ENCODE measurements at regions not wholly inside any gene's neighbourhood (a gene's known extent, or its start where the extent isn't known, plus 50 kb on each side); places are given as distances from the start of the nearest gene placed in this dataset.
"Not testable (repeated sequence)": the region's sequence is repeated elsewhere in the genome, so short reads cannot be mapped to it uniquely, and the experiment has no call there.

GRCh38 chr7:25711940-25712339 is 440.1 kb upstream of the NFE2L3 start:
- DNase-seq (ENCODE audit: low spot score), result no peak

- peak; percentile 21 for DNase-seq (ENCODE audit: low spot score)
Observed at GRCh38 chr7:25712500-25712899, 439.5 kb upstream of the NFE2L3 start.

- DNase-seq (ENCODE audit: low spot score), result no peak
Observed at GRCh38 chr7:25714013-25714412, 438.0 kb upstream of the NFE2L3 start.

- DNase-seq (ENCODE audit: low spot score), result no peak
Observed at GRCh38 chr7:25716421-25716820, 435.6 kb upstream of the NFE2L3 start.

- no peak for DNase-seq (ENCODE audit: low spot score)
Observed at GRCh38 chr7:25718596-25718995, 433.4 kb upstream of the NFE2L3 start.

- no peak for DNase-seq (ENCODE audit: low spot score)
Observed at GRCh38 chr7:25719190-25719896, 432.7 kb upstream of the NFE2L3 start.

GRCh38 chr7:25720427-25720826 is 431.6 kb upstream of the NFE2L3 start:
- peak; percentile 48 for DNase-seq (ENCODE audit: low spot score)

- peak; percentile 76 for DNase-seq (ENCODE audit: low spot score)
Observed at GRCh38 chr7:25722856-25723255, 429.1 kb upstream of the NFE2L3 start.

- DNase-seq (ENCODE audit: low spot score), result no peak
Observed at GRCh38 chr7:25725451-25725850, 426.5 kb upstream of the NFE2L3 start.

GRCh38 chr7:25726170-25726780 is 425.7 kb upstream of the NFE2L3 start:
- no peak for DNase-seq (ENCODE audit: low spot score)

- DNase-seq (ENCODE audit: low spot score), result no peak
Observed at GRCh38 chr7:25726781-25727311, 425.2 kb upstream of the NFE2L3 start.

- no peak for DNase-seq (ENCODE audit: low spot score)
Observed at GRCh38 chr7:25727446-25727845, 424.6 kb upstream of the NFE2L3 start.

- DNase-seq (ENCODE audit: low spot score), result no peak
Observed at GRCh38 chr7:25727876-25728275, 424.1 kb upstream of the NFE2L3 start.

GRCh38 chr7:25731068-25731845 is 420.7 kb upstream of the NFE2L3 start:
- no peak for DNase-seq (ENCODE audit: low spot score)

- DNase-seq (ENCODE audit: low spot score), result no peak
Observed at GRCh38 chr7:25731846-25732245, 420.2 kb upstream of the NFE2L3 start.

GRCh38 chr7:25732766-25733217 is 419.2 kb upstream of the NFE2L3 start:
- no peak for DNase-seq (ENCODE audit: low spot score)

- DNase-seq (ENCODE audit: low spot score), result no peak
Observed at GRCh38 chr7:25735674-25736242, 416.2 kb upstream of the NFE2L3 start.

- DNase-seq (ENCODE audit: low spot score), result no peak
Observed at GRCh38 chr7:25738528-25738927, 413.5 kb upstream of the NFE2L3 start.

- no peak for DNase-seq (ENCODE audit: low spot score)
Observed at GRCh38 chr7:25739143-25739542, 412.9 kb upstream of the NFE2L3 start.

- DNase-seq (ENCODE audit: low spot score), result no peak
Observed at GRCh38 chr7:25742316-25742715, 409.7 kb upstream of the NFE2L3 start.

GRCh38 chr7:25743670-25744451 is 408.1 kb upstream of the NFE2L3 start:
- not testable (repeated sequence) for DNase-seq (ENCODE audit: low spot score)

Data from pons (tissue), 1 donor.